ENCODE measurements at regions not wholly inside any gene's neighbourhood (a gene's known extent, or its start where the extent isn't known, plus 50 kb on each side); places are given as distances from the start of the nearest gene placed in this dataset.

GRCh38 chr15:95975212-95975611 is 355.3 kb upstream of the NR2F2 start:
- TF ChIP-seq CTCF (IDR thresholded peaks at IDR 0.05; ENCODE audit: insufficient read depth, low read length) (no peak), REST (IDR thresholded peaks at IDR 0.05; ENCODE audit: insufficient replicate concordance, low read depth) (no peak), POLR2AphosphoS5 (IDR thresholded peaks at IDR 0.05; ENCODE audit: low read depth) (no peak)
